Skin of body (tissue), 1 donor: ENCODE measurements at regions not wholly inside any gene's neighbourhood (a gene's known extent, or its start where the extent isn't known, plus 50 kb on each side); places are given as distances from the start of the nearest gene placed in this dataset.

ENCODE experiments used
- DNase-seq: peaks from one replicate; lab custom pipeline; 2025; lab: John Stamatoyannopoulos, UW

GRCh38 chr2:20539776-20540586 lies 93.1 kb downstream of the RHOB start:
- DNase-seq: no peak

GRCh38 chr2:20540587-20541293 lies 93.9 kb downstream of the RHOB start:
- no peak for DNase-seq

- no peak for DNase-seq
Observed at GRCh38 chr2:20541294-20541640, 94.4 kb downstream of the RHOB start.

GRCh38 chr2:20541651-20542050 lies 94.8 kb downstream of the RHOB start:
- no peak for DNase-seq

GRCh38 chr2:20542269-20542668 lies 95.4 kb downstream of the RHOB start:
- DNase-seq: no peak

- DNase-seq: no peak
Observed at GRCh38 chr2:20542746-20543468, 96.0 kb downstream of the RHOB start.

- DNase-seq: no peak
Observed at GRCh38 chr2:20543469-20544152, 96.7 kb downstream of the RHOB start.

- no peak for DNase-seq
Observed at GRCh38 chr2:20544153-20544747, 97.4 kb downstream of the RHOB start.

- no peak for DNase-seq
Observed at GRCh38 chr2:20549144-20549543, 101.8 kb downstream of the HS1BP3 start.

- no peak for DNase-seq
Observed at GRCh38 chr2:20549691-20550348, 101.1 kb downstream of the HS1BP3 start.

- DNase-seq: no peak
Observed at GRCh38 chr2:20551260-20551944, 99.5 kb downstream of the HS1BP3 start.

GRCh38 chr2:20551945-20552328 lies 99.0 kb downstream of the HS1BP3 start:
- DNase-seq: no peak

- no peak for DNase-seq
Observed at GRCh38 chr2:20552847-20553246, 98.1 kb downstream of the HS1BP3 start.

- no peak for DNase-seq
Observed at GRCh38 chr2:20553580-20553979, 97.3 kb downstream of the HS1BP3 start.

GRCh38 chr2:20555954-20556353 lies 94.9 kb downstream of the HS1BP3 start:
- no peak for DNase-seq

GRCh38 chr2:20556756-20557155 lies 94.1 kb downstream of the HS1BP3 start:
- DNase-seq: no peak

GRCh38 chr2:20557226-20557625 lies 93.7 kb downstream of the HS1BP3 start:
- DNase-seq: no peak

- no peak for DNase-seq
Observed at GRCh38 chr2:20557635-20558034, 93.3 kb downstream of the HS1BP3 start.

- no peak for DNase-seq
Observed at GRCh38 chr2:20558391-20559150, 92.3 kb downstream of the HS1BP3 start.

GRCh38 chr2:20559277-20559676 lies 91.6 kb downstream of the HS1BP3 start:
- no peak for DNase-seq
